KG1 (cell line): ENCODE measurements at regions not wholly inside any gene's neighbourhood (a gene's known extent, or its start where the extent isn't known, plus 50 kb on each side); places are given as distances from the start of the nearest gene placed in this dataset.
"Not testable (repeated sequence)": the region's sequence is repeated elsewhere in the genome, so short reads cannot be mapped to it uniquely, and the experiment has no call there.

Experiments
- DNase-seq: peaks from one replicate; lab custom pipeline; 2025; lab: John Stamatoyannopoulos, UW

DNA sequence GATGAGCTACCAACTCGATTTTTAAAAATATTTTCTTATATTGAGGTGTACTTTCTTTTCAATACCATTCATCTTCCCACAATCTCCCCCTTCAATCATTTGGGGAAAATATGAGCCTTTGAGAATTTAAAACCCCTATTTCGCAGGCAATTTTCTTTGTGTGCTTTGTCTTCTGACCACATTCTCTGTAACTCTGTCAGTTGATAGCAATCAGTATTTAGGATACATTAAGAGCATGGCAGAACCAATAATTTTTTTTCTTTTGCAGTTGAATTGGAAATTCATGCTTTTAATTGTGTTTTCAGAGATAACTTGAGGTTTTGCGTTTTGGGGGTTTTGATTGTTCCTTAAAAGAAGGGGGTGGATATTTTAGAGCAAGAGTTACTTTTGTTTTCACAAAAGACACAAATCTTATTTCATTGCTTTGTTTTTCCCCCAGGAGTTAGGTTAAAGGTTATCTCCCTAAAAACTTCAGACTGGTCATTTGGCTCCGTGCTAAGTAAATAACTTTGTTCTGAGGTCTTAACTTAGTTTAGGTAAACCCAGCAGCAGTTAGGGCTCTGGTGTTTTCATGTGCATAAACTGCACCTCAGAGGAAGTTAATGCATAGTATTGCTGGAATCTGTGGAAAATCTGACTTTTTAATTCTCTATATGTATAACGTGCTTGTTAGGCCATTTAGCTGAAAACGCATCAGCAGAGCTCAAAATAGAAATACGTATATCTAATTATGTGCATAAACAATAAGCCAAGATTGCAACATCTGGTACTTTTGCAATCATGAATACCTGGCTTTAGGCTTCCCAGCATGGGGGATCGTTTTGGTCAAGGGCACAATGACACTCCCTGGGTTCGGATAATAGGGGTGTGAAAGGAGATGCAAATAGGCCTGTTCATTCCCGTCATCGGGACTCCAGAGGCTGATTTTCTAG lies 676.4 kb upstream of the ANKRD30A start:
- no peak for DNase-seq

DNA sequence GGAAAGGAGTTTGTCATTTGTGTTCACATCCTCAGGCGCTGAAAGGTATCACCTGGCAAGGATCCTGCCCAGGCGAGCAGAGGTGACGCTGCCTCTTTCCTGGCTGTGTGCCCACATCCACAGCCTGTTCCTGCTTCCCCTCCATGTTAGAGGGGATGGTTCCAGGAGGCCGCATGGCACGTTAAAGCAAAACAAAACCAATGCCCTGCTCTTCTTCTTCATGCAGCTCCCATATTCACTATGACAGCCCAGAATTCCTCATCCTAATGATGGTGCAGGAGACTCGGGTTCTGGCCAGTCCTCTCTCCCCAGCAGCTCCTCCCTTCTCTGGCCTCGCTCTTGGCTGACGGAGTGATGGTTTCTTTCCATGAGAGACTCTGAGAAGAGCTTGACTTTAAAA lies 678.5 kb upstream of the ANKRD30A start:
- DNase-seq, result no peak

DNA sequence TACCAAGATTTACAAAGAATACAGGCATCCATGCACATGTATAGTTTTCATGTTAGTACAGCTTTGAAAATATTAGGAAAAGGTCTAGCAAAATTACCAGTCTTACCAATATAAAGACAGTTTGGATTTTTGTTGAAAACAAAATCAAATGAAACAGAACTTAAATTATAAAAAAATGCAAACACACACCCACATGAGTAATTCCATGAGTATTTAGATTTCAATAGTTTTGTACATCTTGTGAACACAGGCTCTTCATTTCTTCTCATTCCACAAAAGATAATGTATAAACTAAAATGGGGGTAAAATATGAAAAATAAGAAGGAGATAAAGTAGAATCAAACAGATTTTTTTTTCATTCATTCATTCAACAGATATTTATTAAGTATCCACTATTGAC lies 682.2 kb upstream of the ANKRD30A start:
- DNase-seq, result no peak

DNA sequence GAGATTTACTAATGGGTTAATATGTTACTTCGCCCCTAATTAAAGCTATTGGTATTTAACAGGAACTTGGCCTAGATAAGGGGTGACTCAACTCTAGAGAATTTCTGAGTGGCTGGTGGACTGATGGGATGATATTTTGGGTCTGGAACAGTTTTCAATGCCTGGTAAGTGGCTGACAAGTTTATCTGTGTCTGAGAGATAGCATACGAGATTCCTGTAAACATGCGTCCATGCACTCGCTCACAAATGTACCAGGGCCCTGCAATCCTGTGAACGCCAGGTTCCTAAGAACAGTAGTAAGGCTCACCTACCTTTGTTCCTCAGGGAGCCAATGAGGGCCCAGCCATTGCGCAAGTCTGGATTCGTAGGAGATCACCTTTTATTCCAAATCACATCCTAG lies 683.8 kb upstream of the ANKRD30A start:
- DNase-seq, result no peak

DNA sequence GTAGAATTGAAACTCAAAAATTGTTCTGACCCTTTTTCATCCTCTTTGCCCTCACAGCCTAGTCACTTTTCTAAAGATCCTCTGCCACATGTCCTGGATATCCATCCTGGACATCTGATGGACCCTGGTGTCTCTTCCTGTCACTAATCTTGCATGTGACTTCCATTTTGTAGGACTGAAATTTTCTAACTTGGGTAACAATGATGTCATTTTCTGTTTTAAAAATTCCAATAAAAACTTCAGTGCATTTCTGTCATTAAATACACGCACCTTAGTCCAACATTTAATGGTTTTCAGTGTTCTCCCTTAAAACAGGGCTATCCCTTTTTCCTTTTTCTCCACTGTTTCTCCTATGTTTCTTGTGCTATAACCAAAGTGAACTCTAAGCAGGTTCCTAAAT lies 684.9 kb upstream of the ANKRD30A start:
- no peak for DNase-seq

DNA sequence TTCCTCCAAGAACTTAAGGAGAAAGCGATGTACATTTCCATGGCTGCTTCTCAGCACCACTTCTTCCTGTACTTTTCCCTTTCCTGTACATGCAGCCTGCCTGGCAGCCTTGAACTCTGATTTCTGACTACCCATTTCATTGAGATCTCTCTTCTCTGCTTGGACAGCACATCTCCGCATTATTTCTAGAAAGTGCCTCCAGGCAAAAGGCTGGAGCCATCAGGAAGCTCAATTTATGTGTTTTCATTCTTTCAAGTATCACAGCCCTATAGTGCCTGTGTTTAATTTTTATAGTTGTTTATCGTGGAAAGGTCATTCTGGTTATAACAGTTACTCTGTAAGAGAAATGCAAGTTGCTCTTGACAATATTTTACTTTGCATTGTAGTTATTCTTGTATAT lies 688.0 kb upstream of the ANKRD30A start:
- DNase-seq, result no peak

DNA sequence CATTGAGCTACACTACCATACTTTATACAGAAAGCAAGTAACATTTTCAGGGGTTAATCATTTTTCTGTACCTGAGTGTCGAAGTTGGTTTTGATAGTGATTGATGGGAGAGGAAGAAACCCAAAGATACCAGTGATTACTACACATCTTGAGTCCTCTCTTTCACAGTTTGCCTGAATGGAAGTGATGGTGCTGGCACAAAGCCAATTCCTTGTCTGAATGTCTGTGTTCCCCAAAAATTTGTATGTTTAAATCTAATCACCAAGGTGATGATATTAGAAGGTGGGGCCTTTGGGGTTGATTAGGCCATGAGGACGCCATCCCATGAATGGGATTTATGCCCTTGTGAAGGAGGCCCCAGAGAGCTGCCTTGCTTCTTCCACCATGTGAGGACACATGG lies 696.9 kb upstream of the ANKRD30A start:
- DNase-seq, result no peak

DNA sequence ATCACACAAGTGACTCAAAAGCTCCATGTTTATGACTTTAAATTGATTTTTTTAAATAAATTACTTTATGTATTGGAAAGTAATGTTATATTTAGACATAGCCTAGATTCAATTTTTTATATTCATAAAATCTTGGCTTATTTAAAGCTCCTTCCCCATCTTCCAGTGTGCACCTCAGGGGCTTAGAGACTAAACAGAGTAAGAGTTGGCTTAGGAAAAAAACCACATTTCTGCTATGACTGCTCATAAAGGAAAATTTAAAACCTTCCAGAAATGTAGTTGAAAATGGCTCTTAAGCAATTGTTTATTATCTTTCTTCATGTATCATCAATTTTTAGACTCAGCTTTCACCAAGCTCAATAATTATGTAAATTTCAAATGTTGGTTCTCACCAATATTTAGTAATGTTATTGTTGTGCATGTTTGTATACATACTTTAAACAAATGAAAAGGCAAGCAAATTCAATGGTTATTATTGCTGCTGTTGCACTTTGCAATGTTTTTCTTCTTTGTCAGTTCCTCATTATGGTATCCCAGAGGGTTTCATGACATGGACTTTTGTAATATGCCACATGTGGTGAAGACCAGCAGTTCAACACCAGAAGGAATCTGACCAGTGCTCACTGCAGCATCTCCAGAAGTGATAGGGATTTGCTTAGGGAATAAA lies 700.1 kb upstream of the ANKRD30A start:
- no peak for DNase-seq

DNA sequence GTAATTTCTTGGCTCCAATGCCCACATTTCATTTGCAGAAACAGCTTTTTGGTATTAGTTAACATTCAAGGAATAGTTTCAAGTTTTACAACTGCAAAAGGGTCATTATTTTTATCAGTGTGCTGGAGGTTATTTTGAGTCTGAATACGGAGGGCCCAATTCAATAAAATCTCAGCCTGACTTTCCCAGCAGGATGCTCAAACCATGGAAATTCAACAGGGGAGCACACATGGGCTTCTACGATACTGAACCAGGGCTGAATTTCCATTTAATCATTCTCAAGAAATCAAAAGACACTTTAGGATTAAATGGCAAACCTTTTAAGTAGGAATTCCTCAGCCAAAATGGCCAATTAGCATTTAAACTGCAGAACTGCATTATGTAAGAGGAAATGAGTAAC lies 700.9 kb upstream of the ANKRD30A start:
- no peak for DNase-seq

DNA sequence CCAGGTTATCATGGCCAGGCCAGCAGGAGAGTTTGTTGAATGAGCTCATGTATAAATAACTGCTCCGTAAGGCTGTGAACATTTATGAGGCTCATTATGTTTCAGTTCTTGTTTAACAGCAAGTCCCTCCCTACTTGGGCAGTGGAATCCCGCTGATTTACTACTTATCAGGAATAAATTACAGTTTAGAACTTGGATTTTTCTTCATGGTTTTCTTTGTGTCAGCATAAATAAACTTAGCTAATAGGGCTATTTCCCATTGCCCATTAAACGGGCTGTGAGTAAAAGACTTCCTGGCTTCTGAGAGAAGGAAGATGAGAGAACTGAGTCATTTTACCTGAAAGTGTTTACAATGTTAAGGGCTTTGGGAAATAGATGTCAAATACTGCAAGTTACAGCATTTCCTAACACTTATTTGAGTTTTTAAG lies 701.6 kb upstream of the ANKRD30A start:
- DNase-seq, result no peak

DNA sequence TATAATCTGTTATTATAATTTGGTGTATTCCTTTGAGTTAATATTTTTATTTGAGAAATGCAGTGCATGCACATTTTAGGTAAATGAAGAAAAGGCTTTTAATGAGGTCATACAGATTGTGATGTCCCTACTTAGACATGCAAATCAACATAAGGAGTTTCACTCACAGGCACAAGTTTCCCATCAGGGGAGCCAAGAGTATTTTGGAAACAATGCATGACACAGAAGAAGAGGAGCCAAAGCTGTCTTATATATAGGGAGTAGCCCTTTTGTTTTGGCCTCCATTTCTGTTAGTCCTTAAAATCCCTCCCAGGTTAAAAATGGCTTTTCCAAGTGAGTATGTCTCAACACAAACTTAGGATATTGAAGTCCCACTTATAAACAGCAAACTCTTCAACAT lies 703.4 kb upstream of the ANKRD30A start:
- DNase-seq, result no peak

DNA sequence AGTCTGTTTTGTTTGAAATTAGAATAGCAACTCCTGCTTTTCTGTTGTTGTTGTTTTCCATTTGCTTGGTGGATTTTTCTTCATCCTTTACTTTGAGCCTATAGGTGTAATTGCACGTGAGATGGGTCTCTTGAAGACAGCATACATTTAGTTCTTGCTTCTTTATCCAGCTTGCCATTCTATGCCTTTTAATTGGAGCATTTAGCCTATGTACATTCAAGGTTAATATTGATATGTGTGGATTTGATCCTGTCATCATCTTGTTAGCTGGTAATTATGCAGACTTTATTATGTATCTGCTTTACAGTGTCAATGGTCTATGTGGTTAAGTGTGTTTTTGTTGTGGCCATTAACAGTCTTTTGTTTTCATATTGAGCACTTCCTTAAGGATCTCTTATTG lies 708.9 kb upstream of the ANKRD30A start:
- no peak for DNase-seq

DNA sequence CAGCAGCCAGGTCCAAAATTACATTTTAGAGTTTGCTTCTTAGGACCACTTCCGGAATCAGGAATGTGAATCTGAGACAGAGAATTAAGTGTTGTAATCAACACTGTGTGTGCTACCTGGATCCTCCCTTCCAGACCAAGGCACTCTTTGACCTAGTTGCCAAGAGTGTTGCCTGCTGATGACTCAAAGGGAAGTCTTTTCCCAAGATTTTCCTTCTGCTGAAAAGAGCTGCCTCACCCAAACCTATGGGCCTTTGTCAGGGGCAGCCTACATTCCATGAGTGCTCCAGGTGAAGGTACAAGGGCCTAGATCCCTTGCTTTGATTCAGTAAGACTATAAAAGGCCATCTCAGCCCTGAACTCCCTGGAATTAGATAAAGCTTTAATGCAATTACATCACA lies 712.5 kb upstream of the ANKRD30A start:
- DNase-seq, result no peak

DNA sequence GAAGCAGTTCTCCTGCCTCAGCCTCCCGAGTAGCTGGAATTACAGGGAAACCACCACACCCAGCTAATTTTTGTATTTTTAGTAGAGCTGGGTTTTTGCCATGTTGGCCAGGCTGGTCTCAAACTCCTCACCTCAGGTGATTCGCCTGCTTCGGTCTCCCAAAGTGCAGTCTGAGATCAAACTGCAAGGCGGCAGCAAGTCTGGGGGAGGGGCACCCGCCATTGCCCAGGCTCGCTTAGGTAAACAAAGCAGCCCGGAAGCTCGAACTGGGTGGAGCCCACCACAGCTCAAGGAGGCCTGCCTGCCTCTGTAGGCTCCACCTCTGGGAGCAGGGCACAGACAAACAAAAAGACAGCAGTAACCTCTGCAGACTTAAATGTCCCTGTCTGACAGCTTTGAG lies 725.2 kb upstream of the ANKRD30A start:
- not testable (repeated sequence) for DNase-seq

DNA sequence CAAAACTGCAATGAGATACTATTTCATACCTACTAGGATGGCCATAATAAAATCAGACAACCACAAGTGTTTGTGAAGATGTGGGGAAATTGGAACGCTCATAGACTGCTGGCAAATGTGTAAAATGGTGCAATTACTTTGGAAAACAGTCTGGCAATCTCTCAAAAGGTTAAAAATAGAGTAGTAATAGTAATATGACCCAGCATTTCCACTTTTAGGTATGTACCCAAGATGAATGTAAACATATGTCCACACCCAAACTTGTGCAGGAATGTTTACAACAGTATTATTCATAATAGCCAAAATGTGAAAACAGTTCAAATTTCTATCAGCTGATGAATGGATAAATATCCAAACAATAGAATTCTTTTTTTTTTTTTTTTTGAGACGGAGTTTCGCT lies 731.6 kb upstream of the ANKRD30A start:
- DNase-seq, result no peak

DNA sequence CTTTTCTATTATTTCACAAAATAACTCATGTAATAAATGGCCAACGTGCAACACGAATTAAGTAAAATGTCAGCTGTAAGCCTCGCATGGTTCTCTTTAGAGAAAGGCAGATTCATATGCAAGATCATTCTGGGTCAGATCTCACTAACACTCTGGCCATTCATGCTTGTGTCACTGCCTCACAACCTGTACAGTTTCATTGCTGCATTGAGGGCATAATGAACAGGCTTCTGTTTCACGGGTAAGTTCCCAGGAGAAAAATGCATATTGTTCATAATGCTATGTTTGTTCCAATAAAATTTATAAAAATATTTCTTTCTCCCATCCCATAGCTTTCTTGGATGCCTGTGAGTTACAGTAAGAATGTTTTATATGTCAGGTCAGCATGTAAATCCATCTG lies 734.0 kb upstream of the ANKRD30A start:
- no peak for DNase-seq

DNA sequence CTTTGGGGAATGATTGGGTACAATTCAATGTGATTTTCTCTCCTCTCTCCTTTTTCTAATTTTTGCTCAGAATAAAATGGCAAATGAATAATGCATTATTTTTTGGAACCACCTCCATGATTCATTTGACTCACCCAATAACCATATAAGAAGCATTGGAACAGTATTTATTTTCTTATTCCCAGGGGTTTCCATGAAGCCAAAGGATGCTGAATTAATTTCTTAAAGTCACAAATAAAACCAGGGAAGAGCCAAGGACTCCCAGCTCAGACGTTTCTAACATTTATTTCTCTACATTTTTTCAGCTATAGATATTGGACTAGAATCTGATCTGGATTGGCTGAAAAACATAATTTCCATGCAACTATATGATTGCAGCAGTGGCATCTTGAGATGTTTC lies 735.2 kb upstream of the ANKRD30A start:
- DNase-seq, result no peak

DNA sequence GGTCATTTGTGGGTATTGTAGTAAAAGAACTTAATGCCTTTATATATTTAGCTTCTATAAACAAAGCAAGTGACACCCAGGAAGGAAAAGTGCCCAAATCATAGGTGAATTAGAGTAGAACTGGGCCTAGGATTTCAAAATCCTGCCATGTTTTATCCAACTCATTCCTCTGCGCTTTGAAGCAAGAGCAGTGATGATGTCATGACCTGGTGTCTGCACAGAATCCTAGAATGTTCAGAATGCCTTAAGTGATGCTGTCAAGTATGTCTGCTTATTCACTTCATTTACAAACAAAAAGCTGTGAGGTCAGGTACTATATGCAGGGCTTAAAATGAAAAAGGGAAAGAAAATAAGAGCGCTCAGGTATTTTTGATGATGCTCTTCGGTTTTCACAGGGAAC lies 737.2 kb upstream of the ANKRD30A start:
- no peak for DNase-seq

DNA sequence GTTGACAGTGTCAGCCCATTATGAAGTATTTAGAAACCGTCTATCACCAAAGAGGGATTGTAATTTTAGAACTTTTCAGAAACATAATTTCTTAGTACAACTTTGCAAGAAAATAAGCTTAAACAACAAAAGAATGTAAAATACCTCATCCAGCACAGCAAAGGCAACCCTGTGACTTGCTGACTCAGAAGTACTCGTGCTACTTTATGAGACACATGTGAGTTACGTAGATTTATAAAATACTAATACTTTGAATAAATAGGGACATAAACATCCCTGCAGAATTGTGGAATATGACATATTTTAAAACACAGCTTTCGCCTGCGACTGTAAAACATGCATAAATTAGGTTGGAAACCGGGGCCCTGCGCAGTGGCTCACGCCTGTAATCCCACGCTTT lies 739.7 kb upstream of the ANKRD30A start:
- no peak for DNase-seq

DNA sequence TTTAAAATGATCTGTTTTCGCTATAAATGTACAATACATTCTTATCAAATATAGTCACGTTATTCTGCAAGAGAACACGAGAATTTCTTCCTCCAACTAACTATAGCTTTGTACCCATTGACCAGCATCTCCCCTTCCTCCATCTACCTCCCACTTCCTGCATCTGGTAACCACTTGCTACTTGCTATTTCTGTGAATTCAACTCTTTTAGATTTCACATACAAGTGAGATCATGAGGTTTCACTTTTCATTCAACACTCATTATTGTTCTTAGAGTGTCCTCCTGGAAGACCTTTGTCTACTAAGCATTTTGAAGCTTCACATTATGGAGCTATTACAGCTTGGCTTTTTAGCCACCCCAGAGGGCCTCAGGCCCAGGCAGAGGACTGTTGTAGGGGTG lies 741.3 kb upstream of the FZD8 start:
- no peak for DNase-seq

DNA sequence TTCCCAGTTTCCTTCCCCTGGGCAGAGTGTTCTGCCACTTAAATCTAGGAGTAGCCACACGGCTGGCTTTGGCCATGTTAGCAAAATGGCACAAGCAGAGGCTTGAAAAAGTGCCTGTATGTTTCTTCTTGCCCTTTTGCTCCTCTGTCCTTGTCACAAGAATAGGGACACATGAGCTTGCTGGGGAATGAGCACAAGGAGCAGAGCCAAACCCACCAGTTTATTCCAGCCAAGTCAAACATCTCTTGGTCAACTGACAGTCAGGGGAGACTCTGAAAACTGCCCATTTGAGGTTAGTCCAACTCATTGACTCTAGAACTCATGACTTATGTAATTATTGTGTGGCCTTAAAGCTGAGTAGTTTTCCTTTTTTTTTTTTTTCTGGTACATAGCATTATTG lies 739.7 kb upstream of the FZD8 start:
- no peak for DNase-seq

DNA sequence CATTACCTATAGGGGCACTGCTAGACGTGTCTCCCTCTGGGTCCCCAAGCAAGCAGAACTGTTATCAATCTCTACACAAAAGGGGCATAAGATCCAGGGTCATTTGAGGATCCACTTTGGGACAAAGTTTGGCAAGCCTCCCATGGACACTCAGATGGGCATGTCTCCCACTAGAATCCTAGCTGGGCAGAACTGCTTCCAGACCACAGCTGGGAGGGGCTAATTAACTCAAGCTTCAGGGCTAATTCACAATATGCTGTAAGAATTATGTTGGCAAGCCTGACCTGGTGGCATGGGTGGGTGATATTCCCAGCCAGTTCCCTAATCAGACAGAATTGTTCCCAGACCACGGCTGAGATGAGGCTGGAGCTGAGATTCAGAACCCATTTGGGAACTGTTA lies 738.4 kb upstream of the FZD8 start:
- no peak for DNase-seq

DNA sequence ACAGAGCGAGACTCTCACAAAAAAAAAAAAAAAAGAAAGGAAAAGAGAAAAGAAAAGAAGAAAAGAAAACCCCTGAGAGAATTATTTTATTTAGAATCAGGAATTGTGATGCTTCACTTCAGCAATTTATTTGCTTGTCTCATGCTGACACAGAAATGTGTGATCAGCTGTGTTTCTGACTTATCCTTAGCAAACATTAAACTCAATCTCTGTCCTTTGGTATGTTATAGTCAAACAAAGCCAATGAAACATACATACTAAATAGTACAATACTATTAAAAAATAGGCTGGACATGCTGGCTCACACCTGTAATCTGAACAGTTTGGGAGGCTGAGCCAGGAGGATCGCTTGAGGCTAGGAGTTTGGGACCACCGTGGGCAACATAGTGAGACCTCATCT lies 733.0 kb upstream of the FZD8 start:
- DNase-seq, result no peak
